ENCODE measurements at regions not wholly inside any gene's neighbourhood (a gene's known extent, or its start where the extent isn't known, plus 50 kb on each side); places are given as distances from the start of the nearest gene placed in this dataset.

GRCh38 chr3:146854523-146854922, 249.4 kb upstream of the PLSCR5 start:
- Histone ChIP-seq H3K27me3 (no peaks in the 10 kb centered on the region), H3K27ac (no peak overlapping the region), H3K4me3 (no peak overlapping the region), H3K9me3 (no peaks in the 10 kb centered on the region), H3K4me1 (no peaks in the 10 kb centered on the region), H3K36me3 (no peaks in the 10 kb centered on the region)
- no peak for DNase-seq (ENCODE audit: low spot score in 2 of 2)
- TF ChIP-seq POLR2A (IDR thresholded peaks at IDR 0.05) (no peak), CTCF (IDR thresholded peaks at IDR 0.05) (no peak), POLR2AphosphoS5 (IDR thresholded peaks at IDR 0.05) (no peak), EP300 (IDR thresholded peaks at IDR 0.05) (no peak)
- WGBS: 94% methylated on average over 4 of the region's 4 CpGs

GRCh38 chr3:146851665-146852064, 246.5 kb upstream of the PLSCR5 start:
- no peak for DNase-seq (ENCODE audit: low spot score in 2 of 2)
- H3K27me3 ChIP-seq: no peaks in the 10 kb centered on the region
- 84% methylated on average over 2 of the region's 2 CpGs for WGBS
- no peaks in the 10 kb centered on the region for H3K9me3 ChIP-seq
- H3K36me3 ChIP-seq: no peaks in the 10 kb centered on the region
- no peak overlapping the region for H3K27ac ChIP-seq
- no peak overlapping the region for H3K4me3 ChIP-seq
- no peak for TF ChIP-seq CTCF (IDR thresholded peaks at IDR 0.05)
- TF ChIP-seq POLR2AphosphoS5 (IDR thresholded peaks at IDR 0.05): no peak
- no peak for TF ChIP-seq POLR2A (IDR thresholded peaks at IDR 0.05)
- no peak for TF ChIP-seq EP300 (IDR thresholded peaks at IDR 0.05)
- H3K4me1 ChIP-seq: no peaks in the 10 kb centered on the region

- WGBS: 76% methylated on average over 3 of the region's 3 CpGs
- no peak for DNase-seq (ENCODE audit: low spot score in 2 of 2)
Measured at GRCh38 chr3:146845361-146845760, 240.2 kb upstream of the PLSCR5 start.

GRCh38 chr3:146843476-146843875, 238.3 kb upstream of the PLSCR5 start:
- H3K9me3 ChIP-seq: no peaks in the 10 kb centered on the region
- no peak for DNase-seq (ENCODE audit: low spot score in 2 of 2)
- H3K4me3 ChIP-seq: no peak overlapping the region
- H3K27me3 ChIP-seq: no peaks in the 10 kb centered on the region
- no peaks in the 10 kb centered on the region for H3K36me3 ChIP-seq
- H3K4me1 ChIP-seq: no peaks in the 10 kb centered on the region
- TF ChIP-seq EP300 (IDR thresholded peaks at IDR 0.05) (no peak), CTCF (IDR thresholded peaks at IDR 0.05) (no peak), POLR2AphosphoS5 (IDR thresholded peaks at IDR 0.05) (no peak), POLR2A (IDR thresholded peaks at IDR 0.05) (no peak)
- H3K27ac ChIP-seq: no peak overlapping the region
- WGBS: 94% methylated on average over 1 of the region's 1 CpG

More at GRCh38 chr3:146845361-146845760, 240.2 kb upstream of the PLSCR5 start:
- no peaks in the 10 kb centered on the region for H3K27me3 ChIP-seq
- H3K9me3 ChIP-seq: no peaks in the 10 kb centered on the region
- no peaks in the 10 kb centered on the region for H3K36me3 ChIP-seq
- H3K27ac ChIP-seq: no peak overlapping the region
- no peak for TF ChIP-seq EP300 (IDR thresholded peaks at IDR 0.05)
- TF ChIP-seq CTCF (IDR thresholded peaks at IDR 0.05): no peak
- no peak for TF ChIP-seq POLR2AphosphoS5 (IDR thresholded peaks at IDR 0.05)
- no peak for TF ChIP-seq POLR2A (IDR thresholded peaks at IDR 0.05)
- no peak overlapping the region for H3K4me3 ChIP-seq
- no peaks in the 10 kb centered on the region for H3K4me1 ChIP-seq

GRCh38 chr3:146839727-146840375, 234.7 kb upstream of the PLSCR5 start:
- Histone ChIP-seq H3K4me1 (no peaks in the 10 kb centered on the region), H3K27me3 (no peaks in the 10 kb centered on the region), H3K36me3 (no peaks in the 10 kb centered on the region), H3K4me3 (no peak overlapping the region), H3K9me3 (no peaks in the 10 kb centered on the region), H3K27ac (no peak overlapping the region)
- TF ChIP-seq CTCF (IDR thresholded peaks at IDR 0.05) (no peak), POLR2A (IDR thresholded peaks at IDR 0.05) (no peak), EP300 (IDR thresholded peaks at IDR 0.05) (no peak), POLR2AphosphoS5 (IDR thresholded peaks at IDR 0.05) (no peak)
- WGBS: 62% methylated on average over 3 of the region's 3 CpGs
- DNase-seq (ENCODE audit: low spot score in 2 of 2): no peak

All from suprapubic skin (tissue), 4 donors.